ENCODE measurements at regions not wholly inside any gene's neighbourhood (a gene's known extent, or its start where the extent isn't known, plus 50 kb on each side); places are given as distances from the start of the nearest gene placed in this dataset.
"Not testable (repeated sequence)": the region's sequence is repeated elsewhere in the genome, so short reads cannot be mapped to it uniquely, and the experiment has no call there.

- no peak for FAIRE-seq
- no peak for DNase-seq (ENCODE audit: low spot score)
Measured at GRCh38 chr4:105025263-105026017, 121.2 kb upstream of the TET2 start.

- DNase-seq (ENCODE audit: low spot score) (no peak), FAIRE-seq (no peak)
Measured at GRCh38 chr4:105036991-105037390, 109.7 kb upstream of the TET2 start.

GRCh38 chr4:105042451-105042850 is 104.2 kb upstream of the TET2 start:
- FAIRE-seq (no peak), DNase-seq (ENCODE audit: low spot score) (no peak)

GRCh38 chr4:105050896-105051295 is 95.8 kb upstream of the TET2 start:
- FAIRE-seq (no peak), DNase-seq (ENCODE audit: low spot score) (no peak)

- FAIRE-seq = no peak
- no peak for DNase-seq (ENCODE audit: low spot score)
Measured at GRCh38 chr4:105057370-105058105, 89.1 kb upstream of the TET2 start.

GRCh38 chr4:105058177-105058812 is 88.4 kb upstream of the TET2 start:
- FAIRE-seq = peak; percentile 4
- peak; percentile 39 for DNase-seq (ENCODE audit: low spot score)

- FAIRE-seq (no peak), DNase-seq (ENCODE audit: low spot score) (no peak)
Measured at GRCh38 chr4:105059337-105059736, 87.3 kb upstream of the TET2 start.

- DNase-seq (ENCODE audit: low spot score) = peak; percentile 52
- FAIRE-seq = peak; percentile 30
Measured at GRCh38 chr4:105060628-105061027, 86.0 kb upstream of the TET2 start.

GRCh38 chr4:105061136-105061696 is 85.5 kb upstream of the TET2 start:
- DNase-seq (ENCODE audit: low spot score) = peak; percentile 63
- no peak for FAIRE-seq

GRCh38 chr4:105061731-105062130 is 84.9 kb upstream of the TET2 start:
- DNase-seq (ENCODE audit: low spot score) = no peak
- FAIRE-seq = no peak

- FAIRE-seq (no peak), DNase-seq (ENCODE audit: low spot score) (no peak)
Measured at GRCh38 chr4:105066401-105066800, 80.3 kb upstream of the TET2 start.

GRCh38 chr4:105067431-105067830 is 79.2 kb upstream of the TET2 start:
- no peak for FAIRE-seq

GRCh38 chr4:105067946-105068345 is 78.7 kb upstream of the TET2 start:
- FAIRE-seq = no peak
- DNase-seq (ENCODE audit: low spot score) = no peak

More at GRCh38 chr4:105067431-105067830, 79.2 kb upstream of the TET2 start:
- DNase-seq (ENCODE audit: low spot score) = no peak

GRCh38 chr4:105068516-105068915 is 78.2 kb upstream of the TET2 start:
- no peak for DNase-seq (ENCODE audit: low spot score)
- FAIRE-seq = no peak

GRCh38 chr4:105072095-105072494 is 74.6 kb upstream of the TET2 start:
- FAIRE-seq; DNase-seq (ENCODE audit: low spot score): not testable (repeated sequence)

- DNase-seq (ENCODE audit: low spot score) (no peak), FAIRE-seq (no peak)
Measured at GRCh38 chr4:105074097-105074496, 72.6 kb upstream of the TET2 start.

GRCh38 chr4:105075045-105075444 is 71.6 kb upstream of the TET2 start:
- no peak for DNase-seq (ENCODE audit: low spot score)
- no peak for FAIRE-seq

GRCh38 chr4:105088110-105088879 is 58.4 kb upstream of the TET2 start:
- no peak for FAIRE-seq

GRCh38 chr4:105092356-105092755 is 54.3 kb upstream of the TET2 start:
- FAIRE-seq (no peak), DNase-seq (ENCODE audit: low spot score) (peak; percentile 43)

More at GRCh38 chr4:105088110-105088879, 58.4 kb upstream of the TET2 start:
- DNase-seq (ENCODE audit: low spot score) = peak; percentile 30

GRCh38 chr4:105092768-105093167 is 53.9 kb upstream of the TET2 start:
- FAIRE-seq (no peak), DNase-seq (ENCODE audit: low spot score) (no peak)

- DNase-seq (ENCODE audit: low spot score) (no peak), FAIRE-seq (no peak)
Measured at GRCh38 chr4:105093975-105094374, 52.7 kb upstream of the TET2 start.
